Ovary (tissue), 7 donors: ENCODE measurements at regions not wholly inside any gene's neighbourhood (a gene's known extent, or its start where the extent isn't known, plus 50 kb on each side); places are given as distances from the start of the nearest gene placed in this dataset.

ENCODE experiments used
- DNase-seq, 5 donors: peaks; one replicate each; pipeline ENCODE4 v3.0.0-alpha.2; 2019 to 2020
- H3K27ac ChIP-seq, 2 donors: fragments of 200-600 bp; one replicate each; pipeline versions ENCODE4 v1.5.1 to v1.8.0; 2019 to 2022
- H3K27me3 ChIP-seq: fragments of 200-600 bp; one replicate; pipeline ENCODE4 v1.8.0; 2022
- H3K36me3 ChIP-seq: fragments of 200-600 bp; sonication (generic); one replicate; pipeline ENCODE4 v1.5.1; 2019
- H3K4me1 ChIP-seq: one replicate; pipeline ENCODE4 v1.8.1; 2013; ENCODE audit warnings: mild to moderate bottlenecking, moderate library complexity; ENCODE audit not compliant: insufficient read depth
- H3K4me3 ChIP-seq: fragments of 200-600 bp; sonication (generic); one replicate; pipeline ENCODE4 v1.5.1; 2017
- H3K9me3 ChIP-seq, 2 donors: fragments of 200-600 bp in 1 of 2; sonication (generic) in 1 of 2; one replicate each; pipeline versions ENCODE4 v1.5.1 to v1.8.1; 2013 to 2019; ENCODE audit warnings: mild to moderate bottlenecking in 1 of 2, moderate library complexity in 1 of 2
- EP300 ChIP-seq: sonication (generic); formaldehyde crosslinking; IDR thresholded peaks from one replicate; pipeline ENCODE4 v1.6.1; 2017; ENCODE audit warnings: antibody characterized with exemption
- POLR2A ChIP-seq: fragments of 450-650 bp; IDR thresholded peaks from one replicate; pipeline ENCODE4 v1.6.1; 2017; ENCODE audit warnings: antibody characterized with exemption, mild to moderate bottlenecking, moderate library complexity
- WGBS, 3 donors: extraction: QIAGEN DNeasy Blood & Tissue Kit in 1 of 3; methylation state at CpG; one replicate each; pipeline versions ENCODE4 v1.1.5 to v1.1.7; 2013 to 2017; 5-methylcytosine and 5-hydroxymethylcytosine counted together
- intact Hi-C, 4 donors: fragments of 100-400 bp; cut with DNase I; formaldehyde crosslinking; loops; one replicate each; pipeline versions ENCODE4 v1.11.0 to v1.15.1; 2022 to 2023
- TF ChIP-seq, protein P1 (sequence below), 3 donors: fragments of 450-650 bp in 2 of 3; fragments of 200-600 bp in 1 of 3; IDR thresholded peaks; one replicate each; pipeline versions ENCODE4 v1.5.1 to v1.8.0; 2016 to 2022; ENCODE audit warnings: antibody characterized with exemption in 3 of 3, mild to moderate bottlenecking in 1 of 3
- donor health status: DM: no; HTN: no; CAD: no; lungs with moderate emphysema.
- donor health status: DM: no; HTN: no; CAD: no.
- donor health status: Bipolar disorder and iron deficiency.
- donor health status: DM: no; HTN: no; CAD: no.
- donor health status: DM: yes; HTN: yes; CAD: no.

DNA sequence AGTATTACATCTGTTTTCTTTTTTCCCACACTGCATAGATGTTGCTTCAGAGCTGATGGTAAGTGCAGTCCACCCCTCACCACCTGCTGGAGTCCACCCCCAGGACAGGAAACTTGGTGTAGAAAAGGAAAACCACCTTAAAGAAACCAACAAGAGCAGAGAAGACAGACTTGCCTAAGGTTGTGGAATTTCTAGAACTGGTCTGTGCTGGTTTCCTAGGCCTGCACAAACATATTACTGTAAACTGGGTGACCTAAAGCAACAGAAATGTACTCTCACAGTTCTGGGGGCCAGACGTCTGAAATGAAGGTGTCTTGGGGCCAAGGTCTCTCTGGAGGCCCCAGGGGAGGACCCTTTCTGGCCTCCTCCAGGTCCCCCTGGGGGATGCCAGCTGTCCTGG lies 293.4 kb upstream of the IRX1 start:
- TF ChIP-seq, protein P1, sequence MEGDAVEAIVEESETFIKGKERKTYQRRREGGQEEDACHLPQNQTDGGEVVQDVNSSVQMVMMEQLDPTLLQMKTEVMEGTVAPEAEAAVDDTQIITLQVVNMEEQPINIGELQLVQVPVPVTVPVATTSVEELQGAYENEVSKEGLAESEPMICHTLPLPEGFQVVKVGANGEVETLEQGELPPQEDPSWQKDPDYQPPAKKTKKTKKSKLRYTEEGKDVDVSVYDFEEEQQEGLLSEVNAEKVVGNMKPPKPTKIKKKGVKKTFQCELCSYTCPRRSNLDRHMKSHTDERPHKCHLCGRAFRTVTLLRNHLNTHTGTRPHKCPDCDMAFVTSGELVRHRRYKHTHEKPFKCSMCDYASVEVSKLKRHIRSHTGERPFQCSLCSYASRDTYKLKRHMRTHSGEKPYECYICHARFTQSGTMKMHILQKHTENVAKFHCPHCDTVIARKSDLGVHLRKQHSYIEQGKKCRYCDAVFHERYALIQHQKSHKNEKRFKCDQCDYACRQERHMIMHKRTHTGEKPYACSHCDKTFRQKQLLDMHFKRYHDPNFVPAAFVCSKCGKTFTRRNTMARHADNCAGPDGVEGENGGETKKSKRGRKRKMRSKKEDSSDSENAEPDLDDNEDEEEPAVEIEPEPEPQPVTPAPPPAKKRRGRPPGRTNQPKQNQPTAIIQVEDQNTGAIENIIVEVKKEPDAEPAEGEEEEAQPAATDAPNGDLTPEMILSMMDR (IDR thresholded peaks at IDR 0.05): no peak
- no peak for TF ChIP-seq POLR2A
- TF ChIP-seq EP300: no peak
- Histone ChIP-seq H3K36me3 (no peaks in the 10 kb centered on the region), H3K4me1 (no peaks in the 10 kb centered on the region), H3K27me3 (no peaks in the 10 kb centered on the region), H3K4me3 (no peak overlapping the region), H3K27ac (no peak overlapping the region), H3K9me3 (no peaks in the 10 kb centered on the region)
- DNase-seq: no peak
- intact Hi-C loops: no loop called here
- WGBS, 3 donors: 6 to 30% (median 9%) methylated on average over 1 of the region's 1 CpG

DNA sequence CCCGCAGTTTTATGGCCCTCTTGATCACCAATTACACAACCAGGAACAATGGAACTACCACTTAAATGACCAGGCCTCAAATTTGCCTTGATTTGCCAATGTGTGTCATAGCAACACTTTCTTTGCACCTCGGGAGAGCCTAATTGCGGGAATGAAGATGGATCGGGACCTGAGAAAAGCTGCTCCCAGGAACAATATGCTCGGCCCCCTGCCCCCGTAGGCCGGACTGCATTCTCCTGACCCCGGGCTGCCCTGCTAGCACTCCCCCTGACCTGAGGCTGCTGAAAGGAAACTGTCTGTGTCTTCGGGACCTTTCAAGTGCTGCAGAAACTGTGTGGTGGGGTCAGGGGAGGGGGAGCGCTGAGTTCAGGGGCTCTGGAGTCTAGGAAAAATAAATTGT lies 294.3 kb upstream of the IRX1 start:
- no peaks in the 10 kb centered on the region for H3K4me1 ChIP-seq
- intact Hi-C loops: no loop called here
- 38 to 42% (median 41%) methylated on average over 10 of the region's 10 CpGs for WGBS, 3 donors
- H3K27me3 ChIP-seq: no peaks in the 10 kb centered on the region
- no peak for DNase-seq
- H3K4me3 ChIP-seq: no peak overlapping the region
- H3K36me3 ChIP-seq: no peaks in the 10 kb centered on the region
- no peak overlapping the region for H3K27ac ChIP-seq
- no peaks in the 10 kb centered on the region for H3K9me3 ChIP-seq
- TF ChIP-seq, protein P1 (IDR thresholded peaks at IDR 0.05): no peak

GRCh38 chr5:3300726-3301125 lies 294.9 kb upstream of the IRX1 start:
- 48 to 57% (median 49%) methylated on average over 13 of the region's 13 CpGs for WGBS, 3 donors
- Histone ChIP-seq H3K36me3 (no peaks in the 10 kb centered on the region), H3K4me3 (no peak overlapping the region), H3K27me3 (no peaks in the 10 kb centered on the region), H3K9me3 (no peaks in the 10 kb centered on the region), H3K27ac (no peak overlapping the region), H3K4me1 (no peaks in the 10 kb centered on the region)
- no peak for DNase-seq
- TF ChIP-seq, protein P1 (IDR thresholded peaks at IDR 0.05): no peak
- TF ChIP-seq EP300 (no peak), POLR2A (no peak)
- intact Hi-C loops: no loop called here

DNA sequence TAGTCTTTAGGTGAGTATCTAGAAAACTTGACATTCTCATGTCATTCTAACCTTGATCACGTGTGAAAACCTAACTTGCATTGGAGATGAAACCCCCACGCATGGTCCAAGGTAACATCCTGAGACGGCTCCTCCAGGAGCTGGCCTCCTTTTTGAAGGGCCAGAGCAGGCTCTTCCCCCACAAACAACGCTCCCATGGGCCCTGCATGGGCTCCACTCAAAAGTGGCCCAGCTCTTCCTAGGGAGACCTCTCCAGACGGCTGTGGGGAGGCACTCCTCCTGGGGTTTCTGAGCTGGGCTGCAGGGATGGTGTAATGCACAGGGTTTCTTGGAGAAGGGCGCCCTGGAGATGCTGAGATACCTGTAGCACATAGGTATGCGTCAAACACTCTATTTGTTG lies 296.2 kb upstream of the IRX1 start:
- TF ChIP-seq, protein P1 (IDR thresholded peaks at IDR 0.05): no peak
- no peak for TF ChIP-seq POLR2A
- TF ChIP-seq EP300: no peak
- intact Hi-C loops: no loop called here
- H3K4me3 ChIP-seq: no peak overlapping the region
- H3K27ac ChIP-seq: no peak overlapping the region
- H3K4me1 ChIP-seq: no peaks in the 10 kb centered on the region
- DNase-seq: no peak
- 48 to 60% (median 52%) methylated on average over 7 of the region's 7 CpGs for WGBS, 3 donors
- no peaks in the 10 kb centered on the region for H3K27me3 ChIP-seq
- no peaks in the 10 kb centered on the region for H3K36me3 ChIP-seq
- no peaks in the 10 kb centered on the region for H3K9me3 ChIP-seq

DNA sequence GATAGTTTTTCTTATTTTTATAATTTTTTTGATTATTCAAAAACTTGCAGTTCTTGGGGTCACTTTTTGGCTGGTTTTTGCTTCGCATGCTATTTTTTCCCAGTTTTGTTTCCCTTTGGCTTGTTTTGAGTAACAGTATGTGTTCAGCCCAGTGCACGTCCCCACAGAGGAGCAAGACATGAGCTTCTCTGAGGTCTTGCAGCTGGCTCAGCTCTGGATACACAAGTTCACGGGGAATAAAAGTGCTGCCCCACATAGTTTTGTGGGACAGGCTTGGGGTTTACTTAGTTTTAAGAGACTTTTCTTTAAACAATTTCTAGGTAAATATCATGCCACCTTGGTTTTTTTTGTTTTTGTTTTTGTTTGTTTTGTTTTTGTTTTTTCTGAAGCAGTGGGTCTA lies 297.8 kb upstream of the IRX1 start:
- WGBS, 3 donors: 40 to 47% (median 44%) methylated on average over 3 of the region's 3 CpGs
- H3K4me1 ChIP-seq: no peaks in the 10 kb centered on the region
- H3K27me3 ChIP-seq: no peaks in the 10 kb centered on the region
- H3K4me3 ChIP-seq: no peak overlapping the region
- no peak for TF ChIP-seq POLR2A
- TF ChIP-seq EP300: no peak
- TF ChIP-seq, protein P1 (IDR thresholded peaks at IDR 0.05): no peak
- intact Hi-C loops: no loop called here
- H3K27ac ChIP-seq: no peak overlapping the region
- no peak for DNase-seq
- no peaks in the 10 kb centered on the region for H3K36me3 ChIP-seq
- H3K9me3 ChIP-seq: no peaks in the 10 kb centered on the region
